ENCODE measurements at regions not wholly inside any gene's neighbourhood (a gene's known extent, or its start where the extent isn't known, plus 50 kb on each side); places are given as distances from the start of the nearest gene placed in this dataset.

DNA sequence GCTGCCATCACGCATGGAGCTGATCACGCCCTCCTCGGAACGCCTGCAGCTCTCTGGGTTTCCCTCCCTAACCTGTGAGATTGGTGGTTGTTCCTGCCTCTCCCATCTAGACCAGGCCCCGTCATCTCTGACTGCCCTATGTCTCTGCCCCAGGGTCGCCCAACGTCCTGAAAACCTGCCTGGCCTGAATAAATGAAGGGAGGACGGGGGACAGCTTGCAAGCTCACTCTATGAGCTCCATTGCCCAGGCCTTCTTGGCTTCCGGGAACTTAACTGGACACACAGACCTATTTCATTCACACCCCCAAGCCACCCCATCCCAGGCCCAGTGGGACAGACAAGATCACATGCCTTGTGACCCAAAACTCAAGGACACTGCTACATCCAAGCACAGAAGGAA, 274.2 kb downstream of the XXYLT1 start:
- POLR2A ChIA-PET, result no interaction called here
- 47% methylated on average over 9 of the region's 9 CpGs for WGBS (ENCODE audit: missing lambda C conversion rate)
- H3K27ac ChIP-seq, result no peak overlapping the region

DNA sequence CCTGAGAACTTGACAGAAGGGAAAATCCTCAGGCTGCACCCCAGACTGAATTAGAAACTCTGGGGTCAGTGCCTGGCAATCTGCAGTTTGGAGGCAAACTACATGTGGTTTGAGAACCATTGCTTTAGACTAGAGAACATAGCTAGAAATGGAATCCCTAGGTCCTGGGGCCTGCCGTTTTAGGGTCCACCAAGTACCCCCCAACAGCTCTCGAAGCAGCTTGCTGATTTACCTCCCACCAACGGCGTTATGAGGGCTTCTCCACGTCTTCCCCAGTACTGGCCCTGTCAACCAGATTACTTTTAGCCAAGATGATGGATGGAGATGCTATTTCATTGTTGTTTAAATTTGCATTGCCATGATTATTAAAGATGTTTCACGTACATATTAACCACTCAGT, 272.5 kb downstream of the XXYLT1 start:
- ATAC-seq (no peak), FAIRE-seq (no peak), DNase-seq (ENCODE audit: low read depth in 1 of 2, low spot score in 1 of 2) (no peak)
- Histone ChIP-seq H3K4me1 (no peaks in the 10 kb centered on the region), H3K27ac (no peak overlapping the region), H3K9me3 (no peaks in the 10 kb centered on the region), H3K4me3 (no peak overlapping the region), H3K4me2 (no peak overlapping the region)
- CTCF ChIA-PET, result interaction anchor here (2.1 kb wide), 1 partner anchor 108 kb away, joined by 7 read pairs; no protein-coding TSS in a partner anchor
- POLR2A ChIA-PET, result no interaction called here
- no peak for TF ChIP-seq TP53 (CRISPR knock-in tag; IDR thresholded peaks at IDR 0.05)
- no peak for TF ChIP-seq TFCP2L1 (CRISPR knock-in tag; IDR thresholded peaks at IDR 0.05)
- TF ChIP-seq, protein P1, sequence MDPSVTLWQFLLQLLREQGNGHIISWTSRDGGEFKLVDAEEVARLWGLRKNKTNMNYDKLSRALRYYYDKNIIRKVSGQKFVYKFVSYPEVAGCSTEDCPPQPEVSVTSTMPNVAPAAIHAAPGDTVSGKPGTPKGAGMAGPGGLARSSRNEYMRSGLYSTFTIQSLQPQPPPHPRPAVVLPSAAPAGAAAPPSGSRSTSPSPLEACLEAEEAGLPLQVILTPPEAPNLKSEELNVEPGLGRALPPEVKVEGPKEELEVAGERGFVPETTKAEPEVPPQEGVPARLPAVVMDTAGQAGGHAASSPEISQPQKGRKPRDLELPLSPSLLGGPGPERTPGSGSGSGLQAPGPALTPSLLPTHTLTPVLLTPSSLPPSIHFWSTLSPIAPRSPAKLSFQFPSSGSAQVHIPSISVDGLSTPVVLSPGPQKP (IDR thresholded peaks at IDR 0.05; ENCODE audit: low read depth, low read length), result no peak
- TF ChIP-seq RNF2 (IDR thresholded peaks at IDR 0.05; ENCODE audit: borderline replicate concordance, low read depth), result no peak
- TF ChIP-seq PHF8 (IDR thresholded peaks at IDR 0.05; ENCODE audit: borderline replicate concordance, low read depth), result no peak
- TF ChIP-seq RARB (CRISPR knock-in tag; IDR thresholded peaks at IDR 0.05), result no peak
- TF ChIP-seq KDM5A (IDR thresholded peaks at IDR 0.05), result no peak
- TF ChIP-seq HDAC2 (IDR thresholded peaks at IDR 0.05), result no peak
- TF ChIP-seq NFE2L2 (conservative IDR thresholded peaks at IDR 0.05; ENCODE audit: low read length), result no peak
- no peak for TF ChIP-seq CBX8 (IDR thresholded peaks at IDR 0.05)
- TF ChIP-seq, protein P2, sequence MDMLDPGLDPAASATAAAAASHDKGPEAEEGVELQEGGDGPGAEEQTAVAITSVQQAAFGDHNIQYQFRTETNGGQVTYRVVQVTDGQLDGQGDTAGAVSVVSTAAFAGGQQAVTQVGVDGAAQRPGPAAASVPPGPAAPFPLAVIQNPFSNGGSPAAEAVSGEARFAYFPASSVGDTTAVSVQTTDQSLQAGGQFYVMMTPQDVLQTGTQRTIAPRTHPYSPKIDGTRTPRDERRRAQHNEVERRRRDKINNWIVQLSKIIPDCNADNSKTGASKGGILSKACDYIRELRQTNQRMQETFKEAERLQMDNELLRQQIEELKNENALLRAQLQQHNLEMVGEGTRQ (IDR thresholded peaks at IDR 0.05), result no peak
- TF ChIP-seq, protein P3, sequence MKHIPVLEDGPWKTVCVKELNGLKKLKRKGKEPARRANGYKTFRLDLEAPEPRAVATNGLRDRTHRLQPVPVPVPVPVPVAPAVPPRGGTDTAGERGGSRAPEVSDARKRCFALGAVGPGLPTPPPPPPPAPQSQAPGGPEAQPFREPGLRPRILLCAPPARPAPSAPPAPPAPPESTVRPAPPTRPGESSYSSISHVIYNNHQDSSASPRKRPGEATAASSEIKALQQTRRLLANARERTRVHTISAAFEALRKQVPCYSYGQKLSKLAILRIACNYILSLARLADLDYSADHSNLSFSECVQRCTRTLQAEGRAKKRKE (CRISPR knock-in tag; IDR thresholded peaks at IDR 0.05; ENCODE audit: low read depth), result no peak
- TF ChIP-seq HOXB5 (CRISPR knock-in tag; IDR thresholded peaks at IDR 0.05), result no peak
- TF ChIP-seq, protein P4, sequence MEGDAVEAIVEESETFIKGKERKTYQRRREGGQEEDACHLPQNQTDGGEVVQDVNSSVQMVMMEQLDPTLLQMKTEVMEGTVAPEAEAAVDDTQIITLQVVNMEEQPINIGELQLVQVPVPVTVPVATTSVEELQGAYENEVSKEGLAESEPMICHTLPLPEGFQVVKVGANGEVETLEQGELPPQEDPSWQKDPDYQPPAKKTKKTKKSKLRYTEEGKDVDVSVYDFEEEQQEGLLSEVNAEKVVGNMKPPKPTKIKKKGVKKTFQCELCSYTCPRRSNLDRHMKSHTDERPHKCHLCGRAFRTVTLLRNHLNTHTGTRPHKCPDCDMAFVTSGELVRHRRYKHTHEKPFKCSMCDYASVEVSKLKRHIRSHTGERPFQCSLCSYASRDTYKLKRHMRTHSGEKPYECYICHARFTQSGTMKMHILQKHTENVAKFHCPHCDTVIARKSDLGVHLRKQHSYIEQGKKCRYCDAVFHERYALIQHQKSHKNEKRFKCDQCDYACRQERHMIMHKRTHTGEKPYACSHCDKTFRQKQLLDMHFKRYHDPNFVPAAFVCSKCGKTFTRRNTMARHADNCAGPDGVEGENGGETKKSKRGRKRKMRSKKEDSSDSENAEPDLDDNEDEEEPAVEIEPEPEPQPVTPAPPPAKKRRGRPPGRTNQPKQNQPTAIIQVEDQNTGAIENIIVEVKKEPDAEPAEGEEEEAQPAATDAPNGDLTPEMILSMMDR (IDR thresholded peaks at IDR 0.05), result no peak
- TF ChIP-seq, protein P5, sequence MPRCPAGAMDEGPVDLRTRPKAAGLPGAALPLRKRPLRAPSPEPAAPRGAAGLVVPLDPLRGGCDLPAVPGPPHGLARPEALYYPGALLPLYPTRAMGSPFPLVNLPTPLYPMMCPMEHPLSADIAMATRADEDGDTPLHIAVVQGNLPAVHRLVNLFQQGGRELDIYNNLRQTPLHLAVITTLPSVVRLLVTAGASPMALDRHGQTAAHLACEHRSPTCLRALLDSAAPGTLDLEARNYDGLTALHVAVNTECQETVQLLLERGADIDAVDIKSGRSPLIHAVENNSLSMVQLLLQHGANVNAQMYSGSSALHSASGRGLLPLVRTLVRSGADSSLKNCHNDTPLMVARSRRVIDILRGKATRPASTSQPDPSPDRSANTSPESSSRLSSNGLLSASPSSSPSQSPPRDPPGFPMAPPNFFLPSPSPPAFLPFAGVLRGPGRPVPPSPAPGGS (IDR thresholded peaks at IDR 0.05), result no peak
- 37% methylated on average over 6 of the region's 6 CpGs for WGBS (ENCODE audit: missing lambda C conversion rate)

More for the DNA sequence above, 274.2 kb downstream of the XXYLT1 start:
- Histone ChIP-seq H3K4me3 (no peak overlapping the region), H3K4me1 (no peaks in the 10 kb centered on the region), H3K4me2 (no peak overlapping the region), H3K9me3 (no peaks in the 10 kb centered on the region)
- ATAC-seq, result no peak
- FAIRE-seq, result no peak
- CTCF ChIA-PET, result no interaction called here
- TF ChIP-seq RNF2 (IDR thresholded peaks at IDR 0.05; ENCODE audit: borderline replicate concordance, low read depth), result no peak
- no peak for DNase-seq (ENCODE audit: low read depth in 1 of 2, low spot score in 1 of 2)

DNA sequence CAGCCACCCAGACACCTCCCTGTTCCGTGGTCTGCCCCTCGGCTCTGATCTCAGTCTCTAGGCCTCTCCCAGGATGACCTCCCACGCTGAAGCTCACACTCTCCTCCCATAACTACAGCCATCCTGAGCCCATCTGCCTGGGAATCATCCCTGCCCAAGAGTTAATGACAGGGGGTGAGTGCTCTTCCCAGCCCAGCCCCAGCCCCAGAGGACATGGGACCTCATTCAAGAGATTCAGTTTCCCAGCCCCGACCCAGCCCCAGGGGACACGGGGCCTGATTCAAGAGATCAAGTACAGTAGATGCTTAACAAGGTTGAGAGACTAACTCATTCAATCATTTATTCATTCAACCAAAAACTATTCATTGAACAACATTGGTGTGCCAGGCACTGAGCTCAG, 272.0 kb downstream of the XXYLT1 start:
- WGBS (ENCODE audit: missing lambda C conversion rate), result 76% methylated on average over 2 of the region's 5 CpGs
- Histone ChIP-seq H3K4me3 (no peak overlapping the region), H3K4me1 (no peaks in the 10 kb centered on the region), H3K4me2 (no peak overlapping the region), H3K9me3 (no peaks in the 10 kb centered on the region), H3K27ac (no peak overlapping the region)
- TF ChIP-seq, protein P6, sequence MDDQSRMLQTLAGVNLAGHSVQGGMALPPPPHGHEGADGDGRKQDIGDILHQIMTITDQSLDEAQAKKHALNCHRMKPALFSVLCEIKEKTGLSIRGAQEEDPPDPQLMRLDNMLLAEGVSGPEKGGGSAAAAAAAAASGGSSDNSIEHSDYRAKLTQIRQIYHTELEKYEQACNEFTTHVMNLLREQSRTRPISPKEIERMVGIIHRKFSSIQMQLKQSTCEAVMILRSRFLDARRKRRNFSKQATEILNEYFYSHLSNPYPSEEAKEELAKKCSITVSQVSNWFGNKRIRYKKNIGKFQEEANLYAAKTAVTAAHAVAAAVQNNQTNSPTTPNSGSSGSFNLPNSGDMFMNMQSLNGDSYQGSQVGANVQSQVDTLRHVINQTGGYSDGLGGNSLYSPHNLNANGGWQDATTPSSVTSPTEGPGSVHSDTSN (IDR thresholded peaks at IDR 0.05), result no peak
- no peak for TF ChIP-seq HOXB5 (CRISPR knock-in tag; IDR thresholded peaks at IDR 0.05)
- TF ChIP-seq CBX8 (IDR thresholded peaks at IDR 0.05), result no peak
- TF ChIP-seq FOXS1 (CRISPR knock-in tag; IDR thresholded peaks at IDR 0.05), result no peak
- TF ChIP-seq SMC3 (IDR thresholded peaks at IDR 0.05), result no peak
- TF ChIP-seq RARB (CRISPR knock-in tag; IDR thresholded peaks at IDR 0.05), result no peak
- no peak for TF ChIP-seq EHMT2 (IDR thresholded peaks at IDR 0.05; ENCODE audit: low read depth)
- no peak for TF ChIP-seq POLR2AphosphoS2 (conservative IDR thresholded peaks at IDR 0.05; ENCODE audit: low read length)
- TF ChIP-seq ESRRA (IDR thresholded peaks at IDR 0.05; ENCODE audit: borderline replicate concordance, low read length), result no peak
- TF ChIP-seq, protein P7, sequence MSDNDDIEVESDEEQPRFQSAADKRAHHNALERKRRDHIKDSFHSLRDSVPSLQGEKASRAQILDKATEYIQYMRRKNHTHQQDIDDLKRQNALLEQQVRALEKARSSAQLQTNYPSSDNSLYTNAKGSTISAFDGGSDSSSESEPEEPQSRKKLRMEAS (IDR thresholded peaks at IDR 0.05), result no peak
- no peak for TF ChIP-seq NR3C1 (IDR thresholded peaks at IDR 0.05)
- TF ChIP-seq CBX2 (IDR thresholded peaks at IDR 0.05; ENCODE audit: borderline replicate concordance, low read depth), result no peak
- TF ChIP-seq, protein P3 (CRISPR knock-in tag; IDR thresholded peaks at IDR 0.05; ENCODE audit: low read depth), result no peak
- TF ChIP-seq, protein P1 (IDR thresholded peaks at IDR 0.05; ENCODE audit: low read depth, low read length), result no peak
- no peak for TF ChIP-seq RNF2 (IDR thresholded peaks at IDR 0.05; ENCODE audit: borderline replicate concordance, low read depth)
- DNase-seq (ENCODE audit: low read depth in 1 of 2, low spot score in 1 of 2), result no peak
- POLR2A ChIA-PET, result no interaction called here
- no peak for ATAC-seq
- CTCF ChIA-PET, result interaction anchor here (2.1 kb wide), 1 partner anchor 108 kb away, joined by 7 read pairs; no protein-coding TSS in a partner anchor
- FAIRE-seq, result no peak

All from A549 (cell line).